Neuronal stem cell (in vitro differentiated cells): ENCODE measurements at regions not wholly inside any gene's neighbourhood (a gene's known extent, or its start where the extent isn't known, plus 50 kb on each side); places are given as distances from the start of the nearest gene placed in this dataset.

Source experiments
- DNase-seq: peaks from one replicate; pipeline ENCODE4 v3.0.0-alpha.2; 2013; ENCODE audit warnings: low spot score
- H2AFZ ChIP-seq: one replicate; pipeline ENCODE4 v1.6.1; 2013; ENCODE audit warnings: mild to moderate bottlenecking, low read length, inconsistent platforms
- H2AK5ac ChIP-seq: 2 replicates; pipeline ENCODE4 v1.6.1; 2013; ENCODE audit warnings: low read depth, mild to moderate bottlenecking, inconsistent platforms, low read length, moderate library complexity, mixed read lengths
- H2BK120ac ChIP-seq: 2 replicates; pipeline ENCODE4 v1.6.1; 2013; ENCODE audit warnings: low read depth, mild to moderate bottlenecking, inconsistent platforms, low read length, moderate library complexity, mixed read lengths
- H2BK12ac ChIP-seq: one replicate; pipeline ENCODE4 v1.6.1; 2013; ENCODE audit warnings: low read length, inconsistent platforms
- H2BK15ac ChIP-seq: 2 replicates; pipeline ENCODE4 v1.6.1; 2013; ENCODE audit warnings: mild to moderate bottlenecking, low read length, inconsistent platforms, mixed read lengths
- H2BK5ac ChIP-seq: one replicate; pipeline ENCODE4 v1.6.1; 2013; ENCODE audit warnings: inconsistent platforms, mild to moderate bottlenecking, low read length, moderate library complexity
- H3K14ac ChIP-seq: one replicate; pipeline ENCODE4 v1.6.1; 2013; ENCODE audit warnings: low read length, inconsistent platforms
- H3K18ac ChIP-seq: 2 replicates; pipeline ENCODE4 v1.6.1; 2013; ENCODE audit warnings: low read length, inconsistent platforms
- H3K23ac ChIP-seq: 2 replicates; pipeline ENCODE4 v1.6.1; 2013; ENCODE audit warnings: low read depth, mild to moderate bottlenecking, mixed read lengths, low read length, inconsistent platforms; ENCODE audit not compliant: poor library complexity
- H3K27ac ChIP-seq: replicated peaks from 3 replicates; pipeline ENCODE4 v1.5.1; 2013; ENCODE audit warnings: low read length, inconsistent platforms
- H3K27me3 ChIP-seq, 3 experiments: 2 replicates each; pipeline ENCODE4 v1.6.1; 2013; ENCODE audit warnings: low read length in 3 of 3, mild to moderate bottlenecking in 2 of 3, inconsistent platforms in 1 of 3, low read depth in 1 of 3, mixed read lengths in 1 of 3, moderate library complexity in 1 of 3; ENCODE audit not compliant: control insufficient read depth in 3 of 3, insufficient read depth in 3 of 3
- H3K36me3 ChIP-seq, 2 donors: replicated peaks in 1 of 2; 2 replicates each; pipeline ENCODE4 v1.6.1; 2013; ENCODE audit warnings: low read length in 2 of 2; ENCODE audit not compliant: control insufficient read depth in 2 of 2, insufficient read depth in 2 of 2
- H3K4ac ChIP-seq: 2 replicates; pipeline ENCODE4 v1.6.1; 2013; ENCODE audit warnings: inconsistent platforms, mild to moderate bottlenecking, low read length, moderate library complexity
- H3K4me1 ChIP-seq, 2 donors: 1 replicate in 1 of 2; 2 replicates in 1 of 2; pipeline ENCODE4 v1.6.1; 2013; ENCODE audit warnings: low read length in 2 of 2, low read depth in 1 of 2; ENCODE audit not compliant: control insufficient read depth in 2 of 2, insufficient read depth in 1 of 2
- H3K4me2 ChIP-seq: one replicate; pipeline ENCODE4 v1.6.1; 2013; ENCODE audit warnings: mild to moderate bottlenecking, low read length, inconsistent platforms; ENCODE audit not compliant: insufficient read depth, poor library complexity, severe bottlenecking
- H3K4me3 ChIP-seq, 2 donors: 2 replicates each; pipeline ENCODE4 v1.5.1; 2013; ENCODE audit warnings: low read length in 2 of 2, mild to moderate bottlenecking in 2 of 2, inconsistent platforms in 1 of 2, moderate library complexity in 1 of 2
- H3K79me1 ChIP-seq: one replicate; pipeline ENCODE4 v1.6.1; 2013; ENCODE audit warnings: low read depth, mild to moderate bottlenecking, inconsistent platforms, low read length, moderate library complexity
- H3K9ac ChIP-seq: one replicate; pipeline ENCODE4 v1.6.1; 2013; ENCODE audit warnings: mild to moderate bottlenecking, low read depth, low read length, inconsistent platforms; ENCODE audit not compliant: poor library complexity
- H3K9me3 ChIP-seq, 2 donors: replicated peaks in 1 of 2; 2 replicates each; pipeline versions ENCODE3 to v1.6.1; 2013; ENCODE audit warnings: low read length in 2 of 2, mild to moderate bottlenecking in 2 of 2, inconsistent platforms in 1 of 2, low read depth in 1 of 2, mixed read lengths in 1 of 2, moderate library complexity in 1 of 2; ENCODE audit not compliant: control insufficient read depth in 2 of 2, insufficient read depth in 1 of 2
- H4K8ac ChIP-seq: one replicate; pipeline ENCODE4 v1.6.1; 2013; ENCODE audit warnings: low read depth, mild to moderate bottlenecking, inconsistent platforms, low read length, moderate library complexity
- H4K91ac ChIP-seq: one replicate; pipeline ENCODE4 v1.6.1; 2013; ENCODE audit warnings: low read length, low read depth, mild to moderate bottlenecking, inconsistent platforms; ENCODE audit not compliant: poor library complexity
- WGBS, 2 donors: extraction: QIAGEN DNeasy Blood & Tissue Kit; methylation state at CpG; one replicate each; pipeline ENCODE4 v1.1.7; 2013; ENCODE audit warnings: missing lambda C conversion rate in 2 of 2, mixed read lengths in 1 of 2; ENCODE audit not compliant: insufficient read length in 2 of 2, insufficient replicate concordance in 1 of 2; ENCODE audit errors: extremely low coverage in 2 of 2; 5-methylcytosine and 5-hydroxymethylcytosine counted together

DNA sequence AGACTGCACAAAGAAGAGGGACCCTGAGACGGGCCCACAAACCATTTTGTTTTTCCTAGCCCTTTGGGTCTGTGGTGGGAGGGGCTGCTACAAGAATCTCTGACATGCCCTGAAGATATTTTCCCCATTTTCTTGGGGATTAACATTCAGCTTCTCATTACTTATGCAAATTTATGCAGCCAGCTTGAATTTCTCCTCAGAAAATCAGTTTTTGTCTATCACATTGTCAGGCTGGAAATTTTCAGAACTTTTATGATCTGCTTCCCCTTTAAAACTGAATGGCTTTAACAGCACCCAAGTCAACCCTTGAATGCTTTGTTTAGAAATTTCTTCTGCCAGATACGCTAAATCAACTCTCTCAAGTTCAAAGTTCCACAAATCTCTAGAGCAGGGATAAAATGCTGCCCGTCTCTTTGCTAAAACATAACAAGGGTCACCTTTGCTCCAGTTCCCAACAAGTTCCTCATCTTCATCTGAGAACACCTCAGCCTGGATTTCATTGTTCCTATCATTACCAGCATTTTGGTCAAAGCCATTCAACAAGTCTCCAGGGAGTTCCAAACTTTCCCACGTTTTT lies 560.0 kb upstream of the KCND2 start:
- Histone ChIP-seq H3K4ac (no peak overlapping the region), H3K27me3 (no peaks in the 10 kb centered on the region), H2BK15ac (no peak overlapping the region), H3K27ac (no peak overlapping the region), H3K9me3 (no peaks in the 10 kb centered on the region), H3K4me3 (no peak overlapping the region), H3K79me1 (no peaks in the 10 kb centered on the region), H2AFZ (no peak overlapping the region), H4K8ac (no peak overlapping the region), H3K23ac (no peak overlapping the region), H4K91ac (no peak overlapping the region), H3K36me3 (no peaks in the 10 kb centered on the region), H2BK120ac (no peak overlapping the region), H3K4me2 (no peak overlapping the region), H2BK12ac (no peak overlapping the region), H2AK5ac (no peak overlapping the region), H3K4me1 (no peaks in the 10 kb centered on the region), H3K9ac (no peak overlapping the region), H2BK5ac (no peak overlapping the region), H3K14ac (no peak overlapping the region), H3K18ac (no peak overlapping the region)
- WGBS, 2 donors: no CpG with 5 or more reads among the region's 4 CpGs
- DNase-seq: no peak

DNA sequence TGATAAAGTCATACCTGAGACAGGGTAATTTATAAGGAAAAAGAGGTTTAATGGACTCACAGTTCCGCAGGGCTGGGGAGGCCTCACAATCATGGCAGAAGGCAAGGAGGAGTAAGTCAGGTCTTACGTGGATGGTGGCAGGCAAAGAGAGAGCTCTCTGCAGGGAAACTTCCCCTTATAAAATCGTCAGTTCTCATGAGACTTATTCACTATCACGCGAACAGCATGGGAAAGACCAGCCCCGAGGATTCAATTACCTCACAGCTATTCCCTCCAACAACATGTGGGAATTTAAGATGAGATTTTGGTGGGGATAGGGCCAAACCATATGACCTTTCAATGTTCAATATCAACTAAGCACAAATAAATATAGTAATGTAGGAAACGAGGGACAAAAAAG lies 559.4 kb upstream of the KCND2 start:
- Histone ChIP-seq H2BK15ac (no peak overlapping the region), H2BK12ac (no peak overlapping the region), H3K27ac (no peak overlapping the region), H2BK120ac (no peak overlapping the region), H3K36me3 (no peaks in the 10 kb centered on the region), H3K23ac (no peak overlapping the region), H3K18ac (no peak overlapping the region), H3K14ac (no peak overlapping the region), H3K9me3 (no peaks in the 10 kb centered on the region), H3K4me1 (no peaks in the 10 kb centered on the region), H2AK5ac (no peak overlapping the region), H4K8ac (no peak overlapping the region), H3K9ac (no peak overlapping the region), H3K4me2 (no peak overlapping the region), H2AFZ (peak overlapping the region; percentile 45), H3K27me3 (no peaks in the 10 kb centered on the region), H3K4me3 (no peak overlapping the region), H2BK5ac (no peak overlapping the region), H3K4ac (no peak overlapping the region), H4K91ac (no peak overlapping the region), H3K79me1 (no peaks in the 10 kb centered on the region)
- no CpG with 5 or more reads among the region's 7 CpGs for WGBS, 2 donors
- no peak for DNase-seq

DNA sequence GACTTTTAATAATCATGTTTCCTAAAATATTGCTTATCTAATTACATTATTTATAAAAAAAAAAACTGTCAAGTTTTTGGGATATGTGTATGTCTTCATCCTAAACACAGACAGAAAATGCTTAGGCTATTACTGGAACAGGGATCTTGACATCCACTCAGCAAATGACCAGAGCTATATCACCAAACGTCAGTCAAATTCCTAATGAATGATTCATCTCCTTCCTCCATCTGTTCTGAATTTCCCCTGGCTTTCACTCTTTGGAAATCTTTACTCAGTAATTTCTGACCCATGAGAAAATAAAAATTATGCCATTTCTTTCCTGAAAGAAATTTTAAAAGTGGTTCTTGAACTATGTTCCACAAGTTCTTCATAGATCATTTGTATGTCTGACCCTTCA lies 552.4 kb upstream of the KCND2 start:
- no peak overlapping the region for H2BK15ac ChIP-seq
- H2BK5ac ChIP-seq: no peak overlapping the region
- H3K18ac ChIP-seq: no peak overlapping the region
- H2BK12ac ChIP-seq: no peak overlapping the region
- H3K36me3 ChIP-seq: no peaks in the 10 kb centered on the region
- no peak overlapping the region for H3K4me3 ChIP-seq
- H3K14ac ChIP-seq: no peak overlapping the region
- no peak overlapping the region for H3K4me2 ChIP-seq
- H2AK5ac ChIP-seq: no peak overlapping the region
- H4K8ac ChIP-seq: no peak overlapping the region
- WGBS, 2 donors: no CpG with 5 or more reads among the region's 1 CpG
- no peaks in the 10 kb centered on the region for H3K27me3 ChIP-seq
- no peak overlapping the region for H2BK120ac ChIP-seq
- H3K4ac ChIP-seq: no peak overlapping the region
- DNase-seq: no peak
- H3K27ac ChIP-seq: no peak overlapping the region
- no peak overlapping the region for H3K9ac ChIP-seq
- no peak overlapping the region for H3K23ac ChIP-seq
- no peaks in the 10 kb centered on the region for H3K4me1 ChIP-seq
- no peak overlapping the region for H4K91ac ChIP-seq
- H3K9me3 ChIP-seq: no peaks in the 10 kb centered on the region
- no peaks in the 10 kb centered on the region for H3K79me1 ChIP-seq
- H2AFZ ChIP-seq: no peak overlapping the region

DNA sequence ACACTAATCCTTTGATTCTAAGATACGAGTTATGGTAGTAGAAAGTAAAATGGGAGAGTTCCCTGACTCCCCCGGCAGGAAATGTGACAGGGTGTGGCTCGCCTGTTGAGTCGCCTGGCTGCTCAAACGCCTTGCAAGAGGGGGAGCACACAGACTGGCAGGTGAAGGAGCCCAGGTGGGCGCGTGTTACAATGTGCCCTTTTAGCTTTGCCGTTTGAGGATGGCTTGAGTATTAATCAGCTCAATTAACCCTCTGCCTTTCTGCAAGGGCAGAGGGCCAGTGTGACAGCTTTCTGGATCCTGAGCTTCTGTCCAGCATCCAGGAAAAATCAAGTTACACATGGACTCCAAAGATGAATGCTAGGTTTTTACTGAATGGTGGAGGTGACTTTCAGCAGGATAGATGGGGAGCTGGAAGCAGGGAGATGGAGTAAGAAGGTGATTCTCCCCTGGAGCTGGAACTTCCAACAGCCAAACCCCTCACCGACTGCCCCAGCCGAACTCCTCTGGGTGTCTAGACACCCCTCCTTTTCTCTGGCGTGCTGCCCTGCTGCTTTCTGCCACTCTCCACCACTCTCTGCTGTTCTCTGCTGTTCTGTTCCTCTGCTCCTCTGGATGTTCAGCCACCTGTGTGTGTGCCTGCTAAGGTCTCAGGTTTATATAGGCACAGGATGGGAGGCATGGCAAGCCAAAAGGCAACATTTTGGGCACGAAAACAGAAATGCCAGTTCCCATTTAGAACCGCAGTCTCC lies 548.8 kb upstream of the KCND2 start:
- Histone ChIP-seq H2AK5ac (no peak overlapping the region), H2BK5ac (no peak overlapping the region), H3K4me3 (no peak overlapping the region), H4K91ac (no peak overlapping the region), H3K14ac (no peak overlapping the region), H3K23ac (no peak overlapping the region), H2BK15ac (no peak overlapping the region), H2BK120ac (no peak overlapping the region), H3K27me3 (no peaks in the 10 kb centered on the region), H3K4me2 (no peak overlapping the region), H3K4me1 (no peaks in the 10 kb centered on the region), H3K79me1 (no peaks in the 10 kb centered on the region), H2BK12ac (no peak overlapping the region), H2AFZ (no peak overlapping the region), H3K18ac (no peak overlapping the region), H4K8ac (no peak overlapping the region), H3K36me3 (no peaks in the 10 kb centered on the region), H3K27ac (no peak overlapping the region), H3K9me3 (no peaks in the 10 kb centered on the region), H3K9ac (no peak overlapping the region), H3K4ac (no peak overlapping the region)
- no CpG with 5 or more reads among the region's 13 CpGs for WGBS, 2 donors
- no peak for DNase-seq
